Activated CD4-positive, CD25-positive, alpha-beta regulatory T cell treated with anti-CD3 and anti-CD28 coated beads, Interleukin-2, amount 50 U/mL, for 24 hours (primary cell): ENCODE measurements at regions not wholly inside any gene's neighbourhood (a gene's known extent, or its start where the extent isn't known, plus 50 kb on each side); places are given as distances from the start of the nearest gene placed in this dataset.

Experiments used
- ATAC-seq, 2 donors: fragments of 150-1000 bp; cut with Tn5 transposase; one replicate each; pipeline ENCODE4 v1.10.0; 2021; ENCODE audit warnings: mild to moderate bottlenecking in 1 of 2, moderate library complexity in 1 of 2

GRCh38 chr9:38224941-38225340 lies 155.9 kb upstream of the SHB start:
- no peak for ATAC-seq

DNA sequence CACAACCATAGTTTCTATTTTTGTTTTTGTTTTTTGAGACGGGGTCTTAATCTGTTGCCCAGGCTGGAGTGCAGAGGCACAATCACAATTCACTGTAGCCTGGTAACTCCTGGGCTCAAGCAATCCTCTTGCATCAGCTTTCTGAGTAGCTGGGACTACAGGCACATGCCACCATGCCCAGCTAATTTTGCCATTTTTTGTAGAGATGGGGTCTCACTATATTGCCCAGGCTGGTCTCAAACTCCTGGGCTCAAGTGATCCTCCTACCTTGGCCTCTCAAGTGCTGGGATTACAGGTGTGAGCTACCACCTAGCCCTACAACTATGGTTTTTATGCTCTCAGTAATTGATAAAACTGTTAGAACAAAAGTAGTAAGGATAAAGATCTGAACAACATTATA lies 147.5 kb upstream of the SHB start:
- ATAC-seq: no peak

- no peak for ATAC-seq
Observed at GRCh38 chr9:38215465-38215864, 146.4 kb upstream of the SHB start.

- no peak for ATAC-seq
Observed at GRCh38 chr9:38214432-38214831, 145.4 kb upstream of the SHB start.

DNA sequence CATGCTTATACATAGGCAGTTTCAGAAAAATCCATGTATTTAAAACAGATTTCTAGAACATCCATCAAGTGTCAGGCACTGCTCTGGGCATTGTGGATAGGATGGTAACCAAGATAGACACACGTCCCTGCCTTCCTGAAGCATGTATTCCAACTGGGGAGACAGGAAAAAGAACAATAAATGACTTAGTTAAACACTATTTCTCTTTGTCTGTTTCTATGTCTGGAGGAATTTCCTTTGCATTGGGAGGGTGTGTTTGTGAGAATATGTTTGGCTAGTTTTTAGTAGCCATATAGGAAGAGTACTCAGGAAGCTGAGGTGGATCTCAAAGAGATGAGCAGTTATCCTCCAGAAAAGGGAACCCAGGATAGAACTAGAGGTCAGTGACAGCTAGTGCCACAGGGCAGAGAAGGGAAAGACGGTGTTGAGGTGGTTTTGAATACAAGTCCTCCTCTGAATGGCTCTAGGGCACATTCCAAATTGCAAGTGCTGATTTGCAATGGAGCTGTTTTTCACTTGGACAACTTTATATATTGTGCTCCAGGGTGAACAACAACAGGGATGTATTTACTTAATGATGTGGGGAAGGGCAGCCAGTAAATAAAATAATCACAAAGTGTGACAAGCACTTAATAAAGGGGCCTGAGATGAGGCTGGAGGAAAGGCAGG lies 144.7 kb upstream of the SHB start:
- ATAC-seq: no peak

- no peak for ATAC-seq
Observed at GRCh38 chr9:38212016-38212415, 143.0 kb upstream of the SHB start.

DNA sequence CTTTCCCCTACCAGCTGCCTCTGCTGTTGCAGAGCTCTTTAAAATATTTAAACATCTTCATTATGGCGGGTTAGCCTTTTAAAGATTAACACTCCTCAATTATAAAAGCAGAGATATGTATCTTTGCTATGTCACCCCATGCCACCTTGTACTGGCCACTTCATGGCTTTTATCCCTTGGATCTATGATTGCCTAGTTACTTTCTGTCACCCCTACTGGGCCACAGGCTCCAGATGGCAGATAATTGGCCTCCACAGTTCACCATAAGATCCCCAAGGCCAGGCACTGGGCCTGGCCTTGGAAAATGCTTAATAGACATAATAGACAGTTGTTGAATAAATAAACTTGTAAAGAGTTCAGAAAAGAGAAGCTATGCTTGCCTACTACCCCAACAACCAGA lies 142.0 kb upstream of the SHB start:
- no peak for ATAC-seq

GRCh38 chr9:38208206-38208901 lies 139.3 kb upstream of the SHB start:
- ATAC-seq: no peak

GRCh38 chr9:38207247-38207778 lies 138.3 kb upstream of the SHB start:
- ATAC-seq: no peak

GRCh38 chr9:38205279-38205678 lies 136.3 kb upstream of the SHB start:
- no peak for ATAC-seq

- ATAC-seq: no peak
Observed at GRCh38 chr9:38202336-38202938, 133.4 kb upstream of the SHB start.

- ATAC-seq: no peak
Observed at GRCh38 chr9:38201844-38202243, 132.8 kb upstream of the SHB start.

DNA sequence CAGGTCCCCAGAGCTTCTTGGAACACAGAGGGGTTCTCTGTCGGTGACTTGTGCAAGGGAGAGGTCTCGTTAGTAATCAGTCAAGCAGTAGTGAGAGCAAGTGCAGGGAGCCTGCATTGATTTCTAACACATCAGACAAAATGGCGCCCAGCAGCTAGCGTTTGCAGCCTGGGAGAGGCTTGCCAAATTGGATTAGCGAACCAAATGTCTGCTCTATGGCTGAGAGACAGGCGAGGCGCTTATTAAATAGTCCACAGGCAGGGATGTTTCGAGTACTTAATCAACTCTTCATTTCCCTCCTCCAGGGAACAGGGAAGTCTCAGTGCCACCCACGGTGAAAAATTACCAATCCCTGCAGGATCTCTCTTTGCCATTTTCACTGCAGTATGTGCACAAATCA lies 131.4 kb upstream of the SHB start:
- no peak for ATAC-seq

DNA sequence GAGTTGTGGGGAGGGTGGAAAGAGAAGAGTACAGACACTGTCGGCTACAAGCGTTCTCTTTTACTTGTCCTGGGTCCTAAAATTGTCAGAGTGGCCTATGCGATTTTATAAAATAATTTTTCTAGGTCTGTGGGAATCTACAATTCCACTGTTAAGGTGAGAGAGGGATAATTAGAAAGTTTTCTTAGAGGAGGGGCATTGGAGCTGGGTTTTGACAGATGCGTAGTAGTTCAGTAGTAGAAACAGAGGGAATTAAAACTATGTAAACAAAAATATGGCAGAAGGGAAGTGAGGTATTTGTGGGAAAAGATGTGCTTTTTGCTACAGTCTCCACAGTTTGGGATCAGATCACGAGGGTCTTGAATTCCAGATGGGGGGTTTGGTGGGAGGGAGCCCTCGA lies 129.1 kb upstream of the SHB start:
- ATAC-seq: no peak

DNA sequence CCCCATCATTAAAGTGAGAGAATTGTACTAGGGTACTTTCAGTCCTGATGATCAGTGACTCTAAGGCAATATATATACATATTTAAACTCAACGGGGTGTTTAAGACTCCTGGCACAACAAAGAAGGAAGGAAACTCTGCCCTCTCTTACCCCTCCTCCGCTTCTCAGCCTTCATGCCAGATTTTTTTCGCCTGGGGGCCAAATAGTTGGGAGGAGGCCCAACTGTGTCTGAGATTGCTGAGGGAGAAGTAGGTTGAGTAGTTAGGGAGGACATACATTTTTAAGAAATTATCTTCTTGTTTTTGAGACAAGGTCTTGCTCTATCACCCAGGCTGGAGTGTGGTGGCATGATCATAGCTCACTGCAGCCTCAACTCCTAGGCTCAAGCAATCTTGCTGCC lies 127.7 kb upstream of the SHB start:
- ATAC-seq: no peak

- no peak for ATAC-seq
Observed at GRCh38 chr9:38195737-38196161, 126.7 kb upstream of the SHB start.

- ATAC-seq: no peak
Observed at GRCh38 chr9:38194870-38195269, 125.8 kb upstream of the SHB start.

GRCh38 chr9:38192731-38193265 lies 123.8 kb upstream of the SHB start:
- no peak for ATAC-seq

- no peak for ATAC-seq
Observed at GRCh38 chr9:38186404-38187115, 117.5 kb upstream of the SHB start.

- ATAC-seq: no peak
Observed at GRCh38 chr9:38185647-38186403, 116.8 kb upstream of the SHB start.

DNA sequence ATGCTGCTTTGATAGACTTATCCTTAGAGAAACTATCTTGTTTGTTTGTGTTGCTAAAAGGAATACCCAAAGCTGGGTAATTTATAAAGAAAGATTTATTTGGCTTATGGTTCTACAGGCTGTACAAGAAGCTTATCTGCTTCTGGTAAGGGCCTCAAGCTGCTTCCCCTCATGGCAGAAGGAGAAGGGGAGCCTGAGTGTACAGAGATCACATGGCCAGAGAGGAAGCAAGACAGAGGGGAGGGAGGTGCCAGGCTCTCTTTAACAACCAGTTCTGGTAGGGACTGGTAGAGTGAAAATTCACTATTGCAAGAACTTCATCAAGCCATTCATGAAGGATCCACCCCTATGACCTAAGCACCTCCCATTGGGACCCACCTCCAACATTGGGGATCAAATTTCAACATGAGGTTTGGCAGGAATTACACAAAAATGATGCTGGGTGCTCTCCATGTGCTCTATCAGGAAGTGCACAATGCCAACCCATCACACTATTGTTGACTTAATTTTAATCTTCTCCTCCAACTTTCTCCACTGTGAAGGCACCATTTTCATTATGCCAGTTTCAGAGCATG lies 115.1 kb upstream of the SHB start:
- no peak for ATAC-seq

DNA sequence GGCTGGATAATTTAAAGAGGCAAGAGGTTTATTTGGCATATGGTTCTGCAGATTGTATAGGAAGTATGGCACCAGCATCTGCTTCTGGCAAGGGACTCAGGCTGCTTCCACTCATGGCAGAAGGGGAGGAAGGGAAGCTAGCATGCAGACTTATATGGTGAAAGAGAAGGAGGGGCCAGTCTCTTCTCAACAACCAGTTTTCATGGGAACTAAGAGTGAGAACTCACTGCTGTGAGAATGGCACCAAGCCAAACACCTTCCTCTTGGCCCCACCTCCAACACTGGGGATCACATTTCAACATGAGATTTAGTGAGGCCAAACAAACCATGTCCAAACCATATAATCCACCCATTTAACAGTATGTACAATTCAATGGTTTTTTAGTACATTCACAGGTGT lies 113.3 kb upstream of the SHB start:
- ATAC-seq: no peak
